ENCODE measurements at regions not wholly inside any gene's neighbourhood (a gene's known extent, or its start where the extent isn't known, plus 50 kb on each side); places are given as distances from the start of the nearest gene placed in this dataset.
A peak's percentile ranks its signal among the peaks of the same experiment; 100 is the strongest.
"Not testable (repeated sequence)": the region's sequence is repeated elsewhere in the genome, so short reads cannot be mapped to it uniquely, and the experiment has no call there.

DNA sequence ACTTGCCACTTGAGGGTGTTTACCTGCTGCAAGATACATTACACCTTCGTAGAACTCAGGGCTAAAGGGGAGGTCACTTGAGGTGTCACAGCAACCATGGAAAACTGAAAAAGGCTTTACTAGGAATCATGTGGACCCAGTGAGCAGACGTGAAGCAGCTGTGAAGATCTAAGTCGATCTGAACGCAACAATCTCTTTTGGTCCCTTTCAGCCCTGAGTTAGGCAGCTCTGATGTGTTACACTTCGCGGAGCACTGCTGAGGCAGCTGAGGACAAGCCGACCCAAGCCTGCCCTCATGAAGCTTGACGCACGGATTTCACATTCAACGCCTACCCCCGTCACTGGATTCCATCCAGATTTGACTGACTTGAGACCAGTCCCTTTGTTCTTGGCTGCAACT is 75.8 kb upstream of the NPAS2 start:
- DNase-seq: no peak

DNA sequence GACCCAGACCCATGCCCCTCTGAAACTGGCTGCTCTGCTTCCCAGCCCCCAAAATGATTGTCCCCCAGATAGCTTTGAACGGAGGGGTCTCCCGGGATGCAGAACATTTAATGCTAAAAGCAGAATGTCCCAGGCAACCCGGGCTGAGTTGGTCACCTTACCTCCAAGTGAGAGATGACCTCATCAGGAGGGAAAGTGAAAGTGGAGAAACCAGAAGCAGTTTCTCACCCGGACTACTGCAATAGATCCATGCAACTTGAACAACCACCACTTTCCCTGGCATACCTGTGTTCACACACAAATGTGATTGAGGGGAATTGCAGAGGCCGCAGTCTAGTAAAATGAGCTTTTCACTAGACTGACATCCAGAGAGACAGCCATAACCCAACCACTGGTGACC is 75.3 kb upstream of the NPAS2 start:
- no peak for DNase-seq

DNA sequence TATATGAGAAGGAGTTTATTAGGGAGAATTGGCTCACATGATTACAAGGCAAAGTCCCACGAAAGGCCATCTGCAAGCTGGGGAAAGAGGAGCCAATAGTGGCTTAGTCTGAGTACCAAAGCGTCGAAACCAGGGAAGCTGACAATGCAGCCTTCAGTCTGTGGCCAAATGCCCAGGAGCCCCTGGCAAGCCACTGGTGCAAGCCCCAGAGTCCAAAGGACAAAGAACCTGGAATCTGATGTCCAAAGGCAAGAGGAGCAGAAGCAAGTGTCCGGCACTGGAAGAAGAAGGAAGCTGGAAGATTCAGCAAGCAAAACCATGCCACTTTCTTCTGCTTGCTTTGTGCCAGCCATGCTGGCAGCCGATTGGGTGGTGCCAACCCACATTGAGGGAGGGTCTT is 74.3 kb upstream of the NPAS2 start:
- no peak for DNase-seq

DNA sequence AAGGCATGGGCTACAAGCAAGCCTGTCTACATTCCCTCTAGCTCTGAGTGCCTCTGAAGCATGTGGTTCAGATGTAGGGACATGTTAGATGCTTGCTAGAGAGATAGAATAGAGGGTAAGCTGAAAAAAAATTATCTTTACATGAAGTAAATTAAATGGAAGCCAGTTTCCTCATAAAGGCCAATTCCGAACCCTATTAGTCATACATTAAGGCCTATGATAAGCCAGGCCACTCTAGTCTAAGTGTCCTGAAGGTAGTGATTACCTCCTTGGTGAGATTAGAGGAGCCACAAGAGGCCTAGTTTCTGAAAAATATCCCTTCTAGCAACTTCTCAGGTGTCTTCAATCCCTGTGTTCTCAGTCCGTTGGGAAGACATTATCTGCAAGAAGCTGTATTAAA is 72.4 kb upstream of the NPAS2 start:
- no peak for DNase-seq

DNA sequence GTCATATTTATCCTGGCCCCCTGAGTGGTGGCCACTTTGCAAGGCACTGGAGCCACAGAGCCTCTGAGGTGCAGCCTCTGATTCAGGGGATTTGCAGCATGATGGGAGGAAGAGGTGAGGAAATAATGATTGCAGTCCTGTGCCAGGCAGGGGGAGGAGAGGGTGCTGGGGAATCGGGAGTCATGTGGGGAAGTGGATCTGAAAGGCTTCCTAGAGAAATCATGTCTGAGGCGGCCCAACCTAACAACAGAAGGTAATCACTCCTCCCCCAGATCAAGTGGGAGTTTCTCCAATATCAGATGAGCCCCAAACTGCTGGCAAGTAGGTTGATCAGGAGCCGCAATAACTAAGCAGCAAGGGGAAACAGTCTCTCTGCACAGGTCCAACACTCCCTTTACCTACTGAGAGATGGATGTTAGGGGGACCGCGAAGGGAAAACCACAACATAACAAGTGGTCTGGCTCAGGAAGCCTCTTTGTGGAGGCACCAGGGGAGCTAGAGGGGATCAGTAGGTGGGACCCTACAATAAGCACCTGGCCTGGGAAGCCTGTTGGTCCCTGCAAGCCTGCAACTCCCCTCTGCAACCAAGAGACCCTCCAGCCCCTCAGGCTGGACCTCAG is 71.8 kb upstream of the NPAS2 start:
- no peak for DNase-seq

DNA sequence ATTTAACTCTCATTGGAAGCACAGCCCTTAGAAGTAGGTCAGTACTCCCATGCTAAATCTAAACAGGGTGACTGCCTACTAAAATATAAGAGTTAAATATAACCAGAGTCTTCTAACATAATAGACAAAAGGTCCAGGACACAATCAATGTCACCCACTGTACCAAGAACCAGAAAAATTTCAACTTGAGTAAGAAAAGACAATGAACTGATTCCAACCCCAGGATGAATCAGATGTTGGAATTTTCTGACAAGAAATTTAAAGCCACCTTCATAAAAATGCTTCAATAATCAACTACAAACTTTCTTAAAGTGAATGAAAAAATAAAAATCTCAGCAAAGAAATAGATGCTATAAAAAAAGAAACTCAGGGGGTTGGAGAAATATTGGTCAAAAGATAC is 71.3 kb upstream of the NPAS2 start:
- DNase-seq: no peak

DNA sequence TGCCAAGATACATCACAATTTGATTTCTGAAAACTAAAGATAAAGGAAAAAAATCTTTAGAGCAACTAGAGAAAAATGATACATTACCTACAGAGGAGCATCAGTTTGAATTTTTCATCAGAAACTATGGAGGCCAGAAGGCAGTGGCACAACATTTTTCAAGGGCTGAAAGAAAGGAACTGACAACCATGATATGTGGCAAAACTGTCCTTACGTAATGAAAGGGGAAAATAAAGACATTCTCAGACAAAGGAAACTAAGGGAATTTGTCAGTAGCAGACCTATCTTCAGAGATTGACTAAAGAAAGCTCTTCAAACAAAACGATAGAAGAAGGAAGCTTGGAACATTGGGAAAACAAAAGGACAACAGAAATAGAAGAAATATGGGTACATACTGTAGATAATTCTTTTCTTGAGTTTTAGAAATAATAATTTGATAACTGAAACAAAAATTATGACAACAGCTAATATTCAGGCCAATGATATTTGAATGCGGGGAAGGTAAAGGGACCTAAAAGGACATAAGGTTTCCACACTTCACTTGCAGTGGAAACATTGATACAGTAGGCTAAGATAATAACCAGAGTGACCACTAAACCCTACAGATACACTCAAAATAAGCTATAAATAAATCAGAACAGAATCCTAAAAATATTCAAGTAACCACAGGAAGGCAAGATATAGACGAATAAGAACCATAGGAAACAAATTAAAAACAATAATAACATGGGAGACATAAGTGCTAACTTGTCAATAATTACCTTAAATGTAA is 70.0 kb upstream of the NPAS2 start:
- DNase-seq: no peak

DNA sequence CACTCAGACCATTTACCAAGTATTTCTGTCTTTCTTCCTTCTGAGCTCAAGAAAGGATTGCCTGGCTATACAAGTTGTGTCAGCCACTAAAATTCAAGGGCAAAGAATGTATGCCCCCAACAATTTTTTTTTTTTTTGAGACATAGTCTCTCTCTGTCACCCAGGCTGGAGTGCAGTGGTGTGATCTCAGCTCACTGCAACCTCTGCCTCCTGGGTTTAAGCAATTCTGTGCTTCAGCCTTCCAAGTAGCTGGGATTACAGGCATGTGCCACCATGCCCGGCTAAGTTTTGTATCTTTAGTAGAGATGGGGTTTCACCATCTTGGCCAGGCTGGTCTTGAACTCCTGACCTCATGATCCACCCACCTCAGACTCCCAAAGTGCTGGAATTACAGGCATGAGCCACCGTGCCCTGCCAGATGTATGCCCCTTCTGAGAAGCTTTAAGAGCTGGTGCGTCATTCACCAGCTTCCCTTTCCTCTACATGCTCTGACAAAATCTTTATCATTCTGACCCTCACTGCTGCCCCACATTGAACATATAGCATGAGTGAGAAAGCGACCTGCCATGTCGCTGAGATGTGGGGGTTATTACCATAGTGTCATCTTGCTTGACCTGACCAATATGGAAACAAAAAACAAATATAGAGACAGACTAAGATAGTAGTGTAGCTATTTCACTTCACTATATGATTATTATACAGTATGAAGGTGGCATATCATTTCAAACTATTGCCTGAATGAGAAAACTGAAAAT is 67.9 kb upstream of the NPAS2 start:
- not testable (repeated sequence) for DNase-seq

DNA sequence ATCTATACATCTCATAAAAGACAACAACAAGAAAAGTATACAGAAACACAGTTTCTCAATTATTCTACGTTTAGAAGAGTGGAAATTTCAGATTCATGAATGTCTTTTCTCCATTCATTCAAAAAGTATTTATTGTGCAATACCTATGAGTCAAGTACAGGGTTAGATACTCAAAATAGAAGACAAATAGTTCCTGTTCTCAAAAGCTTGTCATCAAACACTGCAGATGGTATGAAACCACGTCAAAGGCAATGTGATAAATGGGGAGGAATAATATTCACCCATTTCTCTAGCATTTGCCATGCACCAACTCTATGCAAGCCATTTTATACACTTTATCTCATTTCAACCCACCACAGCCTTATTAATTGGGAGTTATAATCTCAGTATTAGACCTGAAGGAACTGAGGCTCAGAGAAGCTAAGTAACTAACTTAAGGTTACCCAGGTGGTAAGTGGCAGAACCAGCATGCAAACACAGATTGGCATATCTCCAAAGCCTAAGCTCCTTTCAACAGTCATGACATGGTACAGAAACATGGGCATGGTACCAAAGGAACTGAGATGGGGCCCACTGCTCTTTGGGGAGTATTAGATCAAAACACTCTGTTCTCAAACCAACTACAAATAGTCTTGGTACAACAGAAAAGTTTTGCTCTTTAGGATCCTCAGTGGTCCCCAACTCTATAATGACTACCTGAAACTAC is 67.2 kb upstream of the NPAS2 start:
- peak; percentile 70 to 86 for DNase-seq

DNA sequence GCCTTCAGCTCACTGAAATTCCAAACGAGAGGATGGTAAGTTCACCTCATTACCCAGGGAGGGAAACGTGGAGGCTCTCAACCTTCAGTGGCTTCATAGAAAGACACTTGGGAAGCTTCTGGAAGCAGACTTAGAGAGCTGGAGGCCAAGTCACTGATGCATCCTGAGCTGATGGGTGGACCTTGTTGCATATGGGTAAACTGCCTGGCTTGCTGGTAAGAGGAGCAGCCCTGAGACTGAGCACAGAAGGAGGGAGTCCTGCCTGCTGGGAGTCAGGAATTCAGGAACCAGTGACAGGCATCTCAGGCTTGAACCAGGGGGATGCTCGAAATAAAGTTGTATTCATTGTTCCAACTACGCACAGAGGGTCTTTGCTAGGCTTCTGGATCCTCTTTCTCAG is 66.5 kb upstream of the NPAS2 start:
- no peak for DNase-seq

DNA sequence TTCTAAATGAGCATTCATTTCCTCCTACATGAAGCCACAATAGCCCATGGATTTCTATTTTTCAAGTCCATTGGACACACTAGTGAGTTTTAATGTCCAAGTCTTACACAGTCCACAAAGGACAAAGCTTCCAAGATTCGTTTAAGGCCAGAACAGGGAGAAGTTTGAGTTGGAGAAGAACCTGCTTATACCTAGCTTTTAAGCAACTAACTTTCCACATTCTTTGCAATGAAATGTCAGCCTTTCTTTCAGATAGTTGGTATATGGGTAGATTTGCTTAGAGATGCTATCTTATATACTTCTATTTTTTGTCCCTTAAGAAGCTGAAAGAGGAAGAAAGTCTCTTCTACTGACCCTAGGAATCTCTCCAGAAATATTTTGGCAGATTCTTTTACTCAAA is 66.1 kb upstream of the NPAS2 start:
- no peak for DNase-seq

DNA sequence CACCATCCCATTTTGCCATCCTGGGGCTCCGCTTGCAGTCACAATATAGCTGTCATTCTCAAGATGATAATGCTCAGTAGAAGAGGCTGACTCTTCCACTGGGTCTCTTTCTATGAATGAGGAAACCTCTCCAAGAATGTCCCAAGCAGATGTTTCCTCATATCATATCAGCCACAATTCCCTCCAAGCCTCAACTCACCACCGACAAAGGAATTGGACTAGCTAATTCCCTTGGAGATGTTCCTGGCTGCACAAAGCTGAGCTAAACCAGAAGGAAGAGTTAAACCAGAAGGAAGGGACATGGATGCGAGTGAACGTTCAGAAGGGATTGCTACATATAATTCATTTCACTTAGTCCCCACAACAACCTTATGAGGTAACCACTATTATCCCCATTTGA is 65.0 kb upstream of the NPAS2 start:
- DNase-seq: no peak

DNA sequence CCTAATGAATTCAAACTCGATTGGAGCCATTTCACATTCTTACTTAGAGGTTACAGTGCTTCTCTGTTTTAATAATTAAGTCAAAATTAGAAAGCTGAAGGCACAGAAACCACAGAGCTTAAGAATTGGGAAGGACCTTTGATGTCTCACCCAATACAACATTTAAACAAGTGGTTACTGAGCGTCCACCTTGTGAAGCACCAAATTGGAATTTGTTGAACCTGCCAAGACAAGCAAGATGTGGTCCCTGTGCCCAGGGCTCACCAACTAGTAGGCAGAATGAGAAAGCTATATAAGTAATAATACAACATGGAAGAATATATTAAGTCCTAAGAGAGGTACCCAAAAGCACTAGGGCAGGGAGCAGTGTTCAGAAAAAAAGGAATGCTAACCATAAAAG is 64.5 kb upstream of the NPAS2 start:
- DNase-seq: no peak

DNA sequence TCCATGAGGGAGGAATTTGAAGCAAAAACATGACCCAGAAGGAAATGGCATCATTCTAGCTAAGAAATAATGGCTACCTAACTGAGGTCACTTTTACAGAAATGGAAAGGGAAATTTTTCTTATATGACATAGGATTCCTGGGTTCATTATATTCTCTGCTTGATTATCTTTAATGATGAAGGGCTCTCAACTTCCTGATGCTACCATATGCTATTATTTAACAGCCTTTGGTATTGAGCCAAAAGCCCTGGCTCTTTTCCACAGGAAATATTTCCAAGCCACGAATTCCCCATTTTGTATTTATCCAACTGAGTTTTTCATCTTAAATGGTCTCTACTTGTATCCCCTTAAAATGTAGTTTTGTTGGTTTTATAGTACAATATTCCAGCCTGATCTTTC is 63.2 kb upstream of the NPAS2 start:
- DNase-seq: no peak

DNA sequence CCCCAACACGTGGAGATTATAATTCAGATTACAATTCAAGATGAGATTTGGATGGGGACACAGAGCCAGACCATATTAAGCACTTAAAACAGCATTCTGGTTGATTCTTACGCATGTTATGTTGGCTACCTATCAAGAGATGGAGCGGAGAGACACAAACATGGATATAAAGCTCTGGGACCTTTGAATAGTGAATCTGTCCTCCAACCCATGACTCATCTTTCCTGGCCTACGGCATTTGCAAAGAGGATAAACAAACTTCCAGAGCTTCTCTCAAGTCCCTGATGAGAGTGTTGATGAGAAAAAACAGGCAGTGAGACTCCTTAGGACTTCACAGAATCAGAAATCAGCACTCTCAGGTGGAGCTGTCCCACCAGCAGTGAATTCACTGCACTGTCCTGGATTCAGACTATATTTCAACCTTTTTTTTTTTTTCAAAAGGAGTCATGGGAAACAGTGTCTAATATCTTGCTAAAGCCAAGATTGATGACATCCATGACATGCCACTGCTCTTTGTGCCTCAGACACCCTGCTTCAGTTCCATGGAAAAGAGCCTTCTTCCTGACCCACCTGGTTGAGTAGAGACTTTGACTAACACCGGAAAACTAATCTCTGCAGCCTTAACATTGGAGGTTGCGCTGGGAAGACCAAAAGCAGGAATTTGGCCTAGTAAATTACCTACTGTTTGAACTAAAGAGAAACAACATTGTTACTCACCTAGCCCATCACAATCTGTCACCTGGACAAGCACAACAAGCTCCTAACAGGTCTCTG is 62.1 kb upstream of the NPAS2 start:
- peak in 1 of 2 experiments; percentile 61 for DNase-seq

DNA sequence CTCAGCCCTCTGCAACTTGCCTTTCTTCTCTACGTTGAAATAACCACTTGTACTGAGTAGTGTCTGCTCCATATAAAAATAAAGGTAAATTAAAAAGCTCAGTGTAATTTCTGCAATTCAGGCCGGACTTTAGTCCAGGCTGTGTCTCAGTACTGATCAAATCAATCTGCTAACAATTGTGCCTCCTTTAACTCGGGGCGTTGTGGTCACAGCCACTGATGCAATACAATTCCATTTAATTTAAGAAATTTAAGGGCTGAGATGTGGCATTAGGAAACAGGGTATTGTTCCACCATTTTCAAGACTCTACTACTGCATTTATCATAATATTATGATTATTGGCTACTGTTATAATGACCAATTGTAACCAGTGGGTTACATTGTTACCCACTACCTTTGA is 60.0 kb upstream of the NPAS2 start:
- no peak for DNase-seq

DNA sequence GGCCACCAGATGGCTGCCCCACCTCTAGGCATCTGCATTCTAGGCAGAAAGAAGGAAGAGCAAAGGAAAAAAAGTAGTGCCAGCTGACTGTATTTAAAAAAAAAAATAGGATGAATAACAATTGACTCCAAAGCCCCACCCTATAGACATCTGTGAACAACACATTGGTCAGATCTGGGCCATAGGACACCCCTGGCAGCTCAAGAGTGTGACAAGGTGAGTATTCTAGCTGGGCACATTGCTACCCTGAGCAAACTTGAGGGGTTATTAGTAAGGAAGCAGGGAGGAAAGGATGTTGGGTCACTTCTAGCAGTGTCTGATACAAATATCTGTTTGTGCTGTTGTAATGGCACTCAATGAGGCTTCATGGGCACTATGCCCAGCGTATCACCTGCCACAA is 58.6 kb upstream of the NPAS2 start:
- no peak for DNase-seq

DNA sequence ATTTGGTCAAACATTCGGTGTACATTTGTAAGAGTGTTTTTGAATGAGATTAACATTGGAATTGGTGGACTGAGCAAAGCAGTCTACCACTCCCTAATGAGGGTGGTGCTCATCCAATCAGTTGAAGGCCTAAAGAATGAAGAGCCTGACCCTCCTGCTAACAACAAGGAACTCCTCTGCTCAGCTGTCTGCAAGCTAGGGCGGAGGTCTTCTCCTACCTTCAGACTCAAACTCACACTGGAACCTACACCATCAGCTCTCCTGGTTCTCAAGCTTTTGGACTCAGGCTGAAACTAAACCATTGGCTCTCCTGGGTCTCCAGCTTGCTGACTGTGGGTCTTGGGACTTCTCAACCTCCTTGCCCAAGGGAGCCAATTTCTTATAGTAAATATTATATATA is 55.5 kb upstream of the NPAS2 start:
- no peak for DNase-seq

DNA sequence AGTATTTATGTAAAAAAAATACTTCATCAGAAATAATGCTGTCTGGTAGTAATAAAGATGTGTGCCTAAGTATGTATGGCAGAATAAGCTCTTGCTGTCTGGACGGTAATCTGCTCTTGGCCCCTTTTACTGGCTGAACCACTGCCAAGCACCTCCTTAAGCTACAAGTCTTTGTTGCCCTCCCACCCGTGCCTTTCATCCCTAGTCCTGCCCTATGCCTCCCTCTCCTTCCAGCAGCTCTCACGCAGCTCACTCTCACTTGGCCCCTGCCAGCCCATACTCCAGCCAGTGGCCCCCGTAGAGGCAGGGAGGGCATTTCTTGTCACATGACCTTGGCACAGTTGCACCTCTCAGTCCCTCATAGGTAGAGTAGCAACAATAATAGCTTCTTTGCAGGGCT is 54.5 kb upstream of the NPAS2 start:
- DNase-seq: no peak

DNA sequence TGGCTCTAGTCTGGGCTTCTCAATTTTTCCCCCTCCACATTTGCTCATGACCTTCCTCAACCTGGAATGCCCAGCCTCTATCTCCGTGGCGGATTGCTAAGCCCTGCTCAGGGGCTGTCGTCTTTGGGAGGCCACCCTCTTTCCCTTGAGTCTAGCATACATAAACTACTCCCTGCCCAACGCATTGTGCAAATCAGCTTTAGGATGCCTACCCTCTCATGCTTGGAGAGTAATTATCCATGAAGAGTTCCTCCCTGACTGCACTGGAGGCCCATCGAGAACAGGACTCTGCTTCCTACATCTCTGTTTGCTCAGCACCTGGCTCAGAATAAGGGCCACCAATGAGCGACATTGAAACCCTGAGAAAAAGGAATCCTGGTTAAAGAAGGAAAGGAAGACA is 53.7 kb upstream of the NPAS2 start:
- DNase-seq: no peak

DNA sequence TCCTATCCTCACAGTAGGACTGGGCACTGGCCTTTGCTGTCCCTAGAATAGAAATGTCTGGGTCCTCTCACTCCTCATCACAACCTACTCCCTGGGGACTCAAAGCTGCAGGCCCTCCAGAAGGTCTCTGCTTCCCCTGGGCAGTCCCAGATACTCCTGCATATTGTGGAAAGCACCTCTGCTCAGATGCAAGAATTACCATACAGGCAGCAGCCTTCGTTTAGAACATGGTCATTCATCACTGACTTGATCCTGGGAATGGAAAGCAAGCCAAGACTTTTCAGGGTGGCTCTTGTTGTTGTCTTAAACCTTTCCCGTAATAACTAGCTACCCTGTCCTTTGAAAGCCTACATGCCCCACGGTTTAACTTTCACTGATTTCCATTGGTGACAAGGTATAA is 53.1 kb upstream of the NPAS2 start:
- DNase-seq: no peak

DNA sequence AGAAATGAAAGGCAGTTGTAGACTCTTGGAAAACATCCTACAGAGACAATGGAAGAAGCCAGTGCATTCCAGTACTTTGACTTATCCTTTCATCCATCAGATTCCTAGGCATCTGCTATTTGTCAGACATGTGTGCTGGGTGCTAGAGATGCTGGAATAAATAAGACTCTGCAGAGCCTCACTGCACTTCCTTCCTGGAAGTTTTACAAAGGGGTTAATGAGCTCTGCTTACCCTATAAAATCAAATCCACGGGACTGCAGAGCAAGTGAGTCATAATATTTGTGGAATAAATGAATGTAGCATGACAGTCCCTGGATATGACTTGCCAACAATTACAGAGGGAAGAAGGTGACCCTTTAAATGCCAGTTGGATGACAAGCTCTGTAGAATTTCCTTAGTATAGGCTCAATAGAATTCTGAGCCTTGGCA is 52.7 kb upstream of the NPAS2 start:
- DNase-seq: peak; percentile 86 to 90

Measured in SW 1271 (cell line).